NCI-H82 (cell line): ENCODE measurements at regions not wholly inside any gene's neighbourhood (a gene's known extent, or its start where the extent isn't known, plus 50 kb on each side); places are given as distances from the start of the nearest gene placed in this dataset.
"Not testable (repeated sequence)": the region's sequence is repeated elsewhere in the genome, so short reads cannot be mapped to it uniquely, and the experiment has no call there.

Source experiments
- DNase-seq: peaks from one replicate; lab custom pipeline; 2025; lab: John Stamatoyannopoulos, UW

DNA sequence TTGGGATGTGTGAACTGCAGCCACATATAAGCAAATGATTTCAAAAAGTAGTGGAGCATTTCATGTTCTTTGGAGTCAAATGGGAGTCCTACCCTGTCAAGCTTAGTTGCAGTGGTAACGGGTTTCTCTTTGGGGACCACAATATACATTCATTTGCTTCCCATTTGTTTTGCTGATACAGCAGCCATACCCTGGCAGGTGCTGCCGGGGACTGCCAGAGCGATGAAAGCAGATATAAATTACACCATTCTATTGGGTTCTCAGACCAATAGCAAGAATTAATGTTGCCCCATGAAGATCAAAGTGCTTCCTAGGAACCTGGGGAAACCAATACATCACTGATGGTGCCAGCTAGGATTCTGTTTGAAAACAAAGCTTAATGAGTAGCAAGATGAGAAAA lies 1621.5 kb upstream of the FLRT2 start:
- no peak for DNase-seq

DNA sequence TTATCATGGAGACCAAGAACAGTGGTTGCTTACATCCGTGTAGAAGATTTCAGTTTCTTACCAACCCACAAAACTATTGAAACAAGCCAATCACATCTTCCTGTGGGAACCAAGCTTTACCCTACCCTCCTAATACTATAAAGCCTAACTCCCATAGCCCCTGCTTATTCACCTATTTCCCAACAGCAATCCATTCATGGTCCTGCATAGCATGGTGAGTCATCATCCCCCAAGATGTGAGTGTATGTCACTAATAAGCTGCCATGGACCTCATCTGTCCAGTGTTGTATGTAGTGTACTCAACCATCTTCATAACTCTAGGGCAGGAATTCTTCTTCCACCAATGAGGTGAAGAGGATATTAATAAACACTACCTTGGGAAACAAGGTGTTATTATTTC lies 1620.4 kb upstream of the FLRT2 start:
- DNase-seq, result no peak

DNA sequence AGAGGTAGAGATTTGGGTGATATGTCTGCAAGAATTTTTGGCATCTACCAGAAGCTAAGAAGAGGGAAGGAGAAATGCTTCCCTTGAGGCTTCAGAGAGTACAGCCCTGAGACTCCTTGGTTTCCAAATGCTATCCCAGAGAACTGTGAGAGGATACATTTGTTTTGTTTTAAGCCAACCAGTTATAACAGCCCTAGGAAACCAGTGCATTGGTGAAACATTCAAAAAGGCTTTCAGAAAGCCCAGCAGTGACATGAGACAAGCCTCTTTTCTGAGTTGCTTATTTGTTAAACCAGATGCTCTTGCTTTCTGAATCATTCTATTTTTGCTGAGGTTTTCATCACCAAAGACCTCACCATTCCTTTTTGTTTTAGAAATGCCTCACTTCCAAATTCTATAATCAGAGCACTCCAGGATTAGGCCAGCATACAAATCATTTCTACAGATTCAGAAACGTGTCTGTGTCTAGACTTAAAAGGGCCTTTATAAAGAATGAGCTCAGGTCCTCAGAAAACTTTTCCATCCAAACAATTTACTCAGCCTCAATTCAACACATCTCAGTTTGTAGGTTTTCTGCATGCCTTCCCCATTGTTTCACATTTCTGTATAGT lies 1617.8 kb upstream of the FLRT2 start:
- DNase-seq, result no peak

DNA sequence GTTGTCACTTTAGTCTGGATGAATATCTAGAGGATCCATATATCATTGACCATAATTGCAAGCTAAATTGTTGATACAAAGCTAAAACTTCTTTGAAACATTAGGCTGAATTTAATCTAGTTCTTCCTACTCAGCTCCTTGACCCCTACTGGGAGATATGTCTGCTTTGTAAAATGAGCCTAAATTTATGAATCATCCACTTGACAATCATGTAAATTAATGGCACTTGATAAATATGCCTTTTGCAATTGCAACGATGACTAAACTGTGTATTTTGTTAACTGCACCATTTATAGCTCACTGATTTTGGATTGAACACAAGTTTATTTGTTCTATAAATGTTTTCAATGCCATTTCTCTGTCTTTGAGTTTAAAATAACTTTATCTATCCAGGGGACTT lies 1616.5 kb upstream of the FLRT2 start:
- DNase-seq, result no peak

DNA sequence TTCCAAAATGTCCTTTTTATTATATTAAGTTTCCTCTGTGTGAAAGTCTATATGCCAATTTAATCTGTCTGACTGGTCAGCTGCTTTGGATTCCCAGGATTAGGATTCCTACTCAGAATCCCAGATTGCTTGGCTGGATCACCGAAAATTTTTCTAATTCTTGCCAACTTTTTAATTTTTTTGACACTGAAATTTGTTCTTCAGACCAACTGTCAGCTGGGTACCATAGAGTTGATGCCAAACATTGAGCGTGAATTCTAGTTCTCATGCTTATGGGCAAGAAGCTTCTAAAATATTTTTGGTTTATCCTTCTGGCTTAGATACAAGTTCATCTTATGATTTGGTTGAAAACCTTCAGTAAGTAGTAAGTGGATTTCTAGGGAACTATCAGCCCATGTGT lies 1611.4 kb upstream of the FLRT2 start:
- no peak for DNase-seq

- not testable (repeated sequence) for DNase-seq
Observed at GRCh38 chr14:83919675-83920074, 1610.3 kb upstream of the FLRT2 start.

DNA sequence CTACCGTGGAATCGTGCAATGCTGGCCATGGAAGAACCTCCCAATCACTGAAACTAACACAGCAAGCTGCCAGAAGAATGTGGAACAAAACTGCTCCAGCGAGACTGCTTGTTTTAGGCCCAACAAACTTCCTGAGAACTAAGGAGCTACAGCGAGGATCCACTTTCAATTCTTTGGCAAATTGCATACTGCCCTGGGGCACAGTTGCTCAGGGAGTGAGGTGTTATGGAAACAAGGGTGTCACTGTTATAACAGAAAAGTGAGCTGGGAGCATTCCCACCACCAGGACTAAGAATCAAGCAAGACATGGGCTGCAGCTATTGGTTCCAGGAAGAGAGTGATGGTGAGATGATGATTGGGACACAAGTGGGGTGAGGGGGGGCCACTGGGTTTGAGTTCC lies 1606.1 kb upstream of the FLRT2 start:
- no peak for DNase-seq

DNA sequence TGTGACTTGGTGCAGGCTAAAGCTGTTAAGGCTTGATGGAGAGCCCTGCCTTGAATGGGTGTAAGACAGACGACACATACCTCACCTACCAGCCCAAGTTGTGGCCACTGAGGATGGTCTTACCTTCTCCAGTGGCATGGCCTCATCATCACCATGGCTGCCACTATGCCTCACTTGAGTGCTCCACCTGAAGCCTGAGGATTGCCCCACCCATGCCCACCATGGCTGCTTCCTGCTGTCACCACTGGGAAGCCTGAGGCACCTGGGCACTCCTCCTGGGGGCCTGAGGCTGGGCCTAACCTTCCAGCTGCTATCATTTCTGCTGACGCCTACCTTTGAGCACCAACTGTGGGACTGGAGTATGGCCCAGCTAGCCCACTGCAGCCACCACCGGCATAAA lies 1605.7 kb upstream of the FLRT2 start:
- no peak for DNase-seq

GRCh38 chr14:83940253-83940652 lies 1589.7 kb upstream of the FLRT2 start:
- peak; percentile 31 for DNase-seq

DNA sequence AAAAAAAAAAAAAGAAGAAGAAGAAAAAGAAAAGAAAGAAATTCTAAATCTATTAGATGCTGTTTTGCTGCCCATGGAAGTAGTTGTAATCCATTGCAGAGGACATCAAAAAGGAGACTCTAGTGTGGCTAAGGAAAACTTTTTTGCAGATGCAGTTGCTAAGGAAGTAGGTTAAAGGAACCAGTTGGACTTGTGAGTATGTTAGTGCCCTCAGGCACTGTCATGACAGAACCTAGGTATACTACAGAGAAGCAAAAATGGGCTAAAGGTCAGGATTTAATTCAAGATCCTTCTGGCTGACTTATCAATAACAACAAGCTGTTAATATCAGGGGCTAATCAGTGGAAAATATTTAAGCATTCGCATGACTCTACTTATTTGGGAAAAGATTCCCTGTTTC lies 1571.6 kb upstream of the FLRT2 start:
- no peak for DNase-seq

DNA sequence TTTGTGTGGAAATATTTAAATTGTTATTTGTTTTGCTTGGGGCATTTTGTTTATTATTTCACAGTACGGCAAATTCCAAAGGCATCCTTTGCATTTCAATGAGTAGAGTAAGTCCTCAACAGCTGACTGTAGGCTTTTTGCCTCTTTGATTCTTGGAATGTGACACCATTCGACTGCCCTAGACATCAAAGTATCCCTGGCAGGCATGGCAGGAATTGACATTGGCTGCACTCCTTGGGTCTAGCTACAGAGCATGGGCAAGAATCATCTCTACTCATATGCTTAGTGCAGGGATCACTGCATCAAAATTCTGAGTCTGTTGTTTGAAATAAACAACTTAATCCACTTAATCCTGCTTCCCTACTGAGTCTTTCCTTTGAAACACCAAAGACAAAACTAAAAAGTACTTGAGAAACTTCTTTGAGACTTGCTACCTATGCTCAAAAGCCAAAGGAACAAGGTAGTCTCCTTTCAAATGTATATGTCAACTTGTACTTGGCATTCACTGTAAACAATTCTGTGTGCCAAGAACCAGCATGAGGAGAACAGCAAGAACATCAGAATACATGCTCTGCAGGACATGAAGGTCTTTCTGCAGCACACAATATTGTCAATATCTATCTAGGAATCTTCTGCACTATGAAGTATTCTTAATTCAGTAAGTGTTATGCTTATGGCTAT lies 1569.0 kb upstream of the FLRT2 start:
- DNase-seq, result no peak

DNA sequence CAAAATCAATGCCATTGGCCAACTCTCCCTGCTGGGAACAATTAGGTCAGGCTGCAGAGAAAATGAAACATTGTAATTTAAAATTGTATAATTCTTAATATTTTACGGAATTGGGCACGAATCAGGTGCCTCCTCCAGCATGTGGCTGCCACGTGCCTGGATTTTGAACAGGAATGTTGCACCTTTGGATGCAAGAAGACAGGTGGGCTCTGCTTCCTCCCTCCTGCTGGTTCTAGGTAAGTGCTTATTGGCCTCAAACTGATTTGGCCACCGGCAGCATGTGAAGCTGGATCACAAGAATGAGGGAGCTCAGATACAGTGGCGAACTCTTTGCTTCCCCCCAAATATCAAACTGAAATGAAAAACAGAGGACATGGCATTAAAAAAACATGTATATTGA lies 1559.9 kb upstream of the FLRT2 start:
- DNase-seq, result no peak

- DNase-seq, result no peak
Observed at GRCh38 chr14:83972631-83973030, 1557.3 kb upstream of the FLRT2 start.

- DNase-seq, result no peak
Observed at GRCh38 chr14:83974647-83975163, 1555.2 kb upstream of the FLRT2 start.

GRCh38 chr14:83975435-83975834 lies 1554.5 kb upstream of the FLRT2 start:
- no peak for DNase-seq

- DNase-seq, result no peak
Observed at GRCh38 chr14:83975841-83976770, 1553.8 kb upstream of the FLRT2 start.

- DNase-seq, result no peak
Observed at GRCh38 chr14:83977583-83977982, 1552.4 kb upstream of the FLRT2 start.

DNA sequence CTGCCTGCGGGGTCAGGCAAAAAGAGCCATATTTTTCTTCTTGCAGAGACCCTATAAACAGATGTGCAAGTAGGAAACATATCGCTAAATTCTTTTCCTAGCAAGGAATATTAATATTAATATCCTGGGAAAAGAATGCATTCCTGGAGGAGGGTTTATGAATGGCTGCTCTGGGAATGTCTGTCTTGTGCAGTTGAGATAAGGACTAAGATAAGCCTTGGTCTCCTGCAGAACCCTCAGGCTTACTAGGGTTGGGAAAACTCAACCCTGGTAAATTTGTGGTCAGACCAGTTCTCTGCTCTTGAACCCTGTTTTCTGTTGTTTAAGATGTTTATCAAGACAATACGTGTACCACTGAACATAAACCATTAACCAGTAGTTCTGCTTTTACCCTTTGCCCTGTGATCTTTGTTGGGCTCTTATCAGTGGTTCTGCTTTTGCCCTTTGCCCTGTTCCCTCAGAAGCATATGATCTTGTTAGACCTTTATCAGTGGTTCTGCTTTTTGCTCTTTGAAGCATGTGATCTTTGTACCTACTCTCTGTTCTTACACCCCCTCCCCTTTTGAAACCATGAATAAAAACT lies 1548.2 kb upstream of the FLRT2 start:
- DNase-seq, result not testable (repeated sequence)

GRCh38 chr14:83988275-83988674 lies 1541.7 kb upstream of the FLRT2 start:
- no peak for DNase-seq

GRCh38 chr14:83991666-83992065 lies 1538.3 kb upstream of the FLRT2 start:
- no peak for DNase-seq

- DNase-seq, result no peak
Observed at GRCh38 chr14:83992857-83993256, 1537.1 kb upstream of the FLRT2 start.

DNA sequence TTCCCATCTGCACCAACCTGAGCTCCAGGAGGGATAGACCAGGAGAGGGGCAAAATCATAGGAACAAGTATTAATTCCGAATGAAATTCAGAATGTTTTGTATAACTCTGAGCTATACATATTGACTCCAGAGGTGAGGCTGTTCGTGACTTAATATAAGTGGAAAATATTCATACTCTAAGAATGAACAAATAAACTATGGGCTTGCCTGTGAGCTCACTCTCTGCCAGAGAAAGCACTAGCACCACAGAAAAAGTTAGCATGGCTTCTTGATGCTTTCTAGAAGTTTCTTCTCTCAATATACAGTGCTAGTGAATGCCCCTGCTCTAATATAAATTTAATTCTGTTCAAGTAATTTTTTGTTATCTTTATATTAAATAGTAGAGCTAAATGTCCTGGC lies 1536.4 kb upstream of the FLRT2 start:
- DNase-seq, result no peak
